ENCODE measurements at regions not wholly inside any gene's neighbourhood (a gene's known extent, or its start where the extent isn't known, plus 50 kb on each side); places are given as distances from the start of the nearest gene placed in this dataset.

GRCh38 chr3:127444761-127445160 lies 145.8 kb downstream of the TPRA1 start:
- Mint-ChIP-seq H3K27me3 (peaks cover 7% of the 10 kb centered on the region), H3K9me3 (no peaks in the 10 kb centered on the region), H3K4me1 (no peaks in the 10 kb centered on the region), H3K36me3 (ENCODE audit: low read depth) (no peaks in the 10 kb centered on the region), H3K27ac (no peak overlapping the region), H3K4me3 (no peak overlapping the region)
- CTCF ChIA-PET: no interaction called here
- ATAC-seq (ENCODE audit: low read depth) (no peak), DNase-seq (no peak)
- no peak for TF ChIP-seq CTCF (IDR thresholded peaks at IDR 0.05)
- intact Hi-C loops (cut with micrococcal nuclease): no loop called here
- POLR2A ChIA-PET: no interaction called here

- Mint-ChIP-seq H3K27ac (no peak overlapping the region), H3K4me3 (no peak overlapping the region), H3K36me3 (ENCODE audit: low read depth) (no peaks in the 10 kb centered on the region), H3K27me3 (peaks cover 4% of the 10 kb centered on the region), H3K4me1 (no peaks in the 10 kb centered on the region), H3K9me3 (no peaks in the 10 kb centered on the region)
- ChIA-PET CTCF (no interaction called here), POLR2A (no interaction called here)
- ATAC-seq (ENCODE audit: low read depth): no peak
- no peak for TF ChIP-seq CTCF (IDR thresholded peaks at IDR 0.05)
- intact Hi-C loops (cut with micrococcal nuclease): no loop called here
- no peak for DNase-seq
Measured at GRCh38 chr3:127443581-127444375, 146.8 kb downstream of the TPRA1 start.

GRCh38 chr3:127442506-127442905 lies 148.0 kb downstream of the TPRA1 start:
- TF ChIP-seq CTCF (IDR thresholded peaks at IDR 0.05): no peak
- Mint-ChIP-seq H3K4me3 (no peak overlapping the region), H3K36me3 (ENCODE audit: low read depth) (no peaks in the 10 kb centered on the region), H3K27ac (no peak overlapping the region), H3K27me3 (peaks cover 3% of the 10 kb centered on the region), H3K9me3 (no peaks in the 10 kb centered on the region), H3K4me1 (no peaks in the 10 kb centered on the region)
- CTCF ChIA-PET: no interaction called here
- ATAC-seq (ENCODE audit: low read depth) (no peak), DNase-seq (no peak)
- intact Hi-C loops (cut with micrococcal nuclease): no loop called here
- POLR2A ChIA-PET: no interaction called here

GRCh38 chr3:127441764-127442163 lies 148.8 kb downstream of the TPRA1 start:
- Mint-ChIP-seq H3K4me3 (no peak overlapping the region), H3K4me1 (no peaks in the 10 kb centered on the region), H3K27ac (no peak overlapping the region), H3K27me3 (peaks cover 3% of the 10 kb centered on the region), H3K9me3 (no peaks in the 10 kb centered on the region), H3K36me3 (ENCODE audit: low read depth) (no peaks in the 10 kb centered on the region)
- peak; percentile 10 for DNase-seq
- ChIA-PET CTCF (no interaction called here), POLR2A (no interaction called here)
- TF ChIP-seq CTCF (IDR thresholded peaks at IDR 0.05): no peak
- intact Hi-C loops (cut with micrococcal nuclease): no loop called here
- ATAC-seq (ENCODE audit: low read depth): no peak

GRCh38 chr3:127440384-127440783 lies 150.1 kb downstream of the TPRA1 start:
- H3K9me3 Mint-ChIP-seq: no peaks in the 10 kb centered on the region
- POLR2A ChIA-PET: no interaction called here
- DNase-seq: no peak

More at GRCh38 chr3:127440384-127440783, 150.1 kb downstream of the TPRA1 start:
- no peaks in the 10 kb centered on the region for H3K36me3 Mint-ChIP-seq (ENCODE audit: low read depth)
- intact Hi-C loops (cut with micrococcal nuclease): no loop called here
- H3K4me3 Mint-ChIP-seq: no peak overlapping the region
- peaks cover 3% of the 10 kb centered on the region for H3K27me3 Mint-ChIP-seq
- H3K27ac Mint-ChIP-seq: no peak overlapping the region
- H3K4me1 Mint-ChIP-seq: no peaks in the 10 kb centered on the region
- no peak for ATAC-seq (ENCODE audit: low read depth)
- CTCF ChIA-PET: no interaction called here
- TF ChIP-seq CTCF (IDR thresholded peaks at IDR 0.05): no peak

Data from activated B cell treated with CpG ODN at 0.5 μM for 24 hours (primary cell).